ENCODE measurements at regions not wholly inside any gene's neighbourhood (a gene's known extent, or its start where the extent isn't known, plus 50 kb on each side); places are given as distances from the start of the nearest gene placed in this dataset.
A peak's percentile ranks its signal among the peaks of the same experiment; 100 is the strongest.
"Not testable (repeated sequence)": the region's sequence is repeated elsewhere in the genome, so short reads cannot be mapped to it uniquely, and the experiment has no call there.

- peak; percentile 35 for DNase-seq (ENCODE audit: low spot score)
- in situ Hi-C loops (cut with MboI; ENCODE audit: low pct_unique_long_range_greater_than_20kb, low sequenced_read_pairs, unreplicated experiment): loop anchor here (25.0 kb wide), 1 partner anchor 536 kb away; no protein-coding TSS in a partner anchor
- TF ChIP-seq, protein P1, sequence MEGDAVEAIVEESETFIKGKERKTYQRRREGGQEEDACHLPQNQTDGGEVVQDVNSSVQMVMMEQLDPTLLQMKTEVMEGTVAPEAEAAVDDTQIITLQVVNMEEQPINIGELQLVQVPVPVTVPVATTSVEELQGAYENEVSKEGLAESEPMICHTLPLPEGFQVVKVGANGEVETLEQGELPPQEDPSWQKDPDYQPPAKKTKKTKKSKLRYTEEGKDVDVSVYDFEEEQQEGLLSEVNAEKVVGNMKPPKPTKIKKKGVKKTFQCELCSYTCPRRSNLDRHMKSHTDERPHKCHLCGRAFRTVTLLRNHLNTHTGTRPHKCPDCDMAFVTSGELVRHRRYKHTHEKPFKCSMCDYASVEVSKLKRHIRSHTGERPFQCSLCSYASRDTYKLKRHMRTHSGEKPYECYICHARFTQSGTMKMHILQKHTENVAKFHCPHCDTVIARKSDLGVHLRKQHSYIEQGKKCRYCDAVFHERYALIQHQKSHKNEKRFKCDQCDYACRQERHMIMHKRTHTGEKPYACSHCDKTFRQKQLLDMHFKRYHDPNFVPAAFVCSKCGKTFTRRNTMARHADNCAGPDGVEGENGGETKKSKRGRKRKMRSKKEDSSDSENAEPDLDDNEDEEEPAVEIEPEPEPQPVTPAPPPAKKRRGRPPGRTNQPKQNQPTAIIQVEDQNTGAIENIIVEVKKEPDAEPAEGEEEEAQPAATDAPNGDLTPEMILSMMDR (IDR thresholded peaks at IDR 0.05; ENCODE audit: extremely low read depth, insufficient read depth, missing control alignments): peak; percentile 59
These were observed 175.6 kb upstream of the PDE7B start for GRCh38 chr6:135675862-135676261.

DNA sequence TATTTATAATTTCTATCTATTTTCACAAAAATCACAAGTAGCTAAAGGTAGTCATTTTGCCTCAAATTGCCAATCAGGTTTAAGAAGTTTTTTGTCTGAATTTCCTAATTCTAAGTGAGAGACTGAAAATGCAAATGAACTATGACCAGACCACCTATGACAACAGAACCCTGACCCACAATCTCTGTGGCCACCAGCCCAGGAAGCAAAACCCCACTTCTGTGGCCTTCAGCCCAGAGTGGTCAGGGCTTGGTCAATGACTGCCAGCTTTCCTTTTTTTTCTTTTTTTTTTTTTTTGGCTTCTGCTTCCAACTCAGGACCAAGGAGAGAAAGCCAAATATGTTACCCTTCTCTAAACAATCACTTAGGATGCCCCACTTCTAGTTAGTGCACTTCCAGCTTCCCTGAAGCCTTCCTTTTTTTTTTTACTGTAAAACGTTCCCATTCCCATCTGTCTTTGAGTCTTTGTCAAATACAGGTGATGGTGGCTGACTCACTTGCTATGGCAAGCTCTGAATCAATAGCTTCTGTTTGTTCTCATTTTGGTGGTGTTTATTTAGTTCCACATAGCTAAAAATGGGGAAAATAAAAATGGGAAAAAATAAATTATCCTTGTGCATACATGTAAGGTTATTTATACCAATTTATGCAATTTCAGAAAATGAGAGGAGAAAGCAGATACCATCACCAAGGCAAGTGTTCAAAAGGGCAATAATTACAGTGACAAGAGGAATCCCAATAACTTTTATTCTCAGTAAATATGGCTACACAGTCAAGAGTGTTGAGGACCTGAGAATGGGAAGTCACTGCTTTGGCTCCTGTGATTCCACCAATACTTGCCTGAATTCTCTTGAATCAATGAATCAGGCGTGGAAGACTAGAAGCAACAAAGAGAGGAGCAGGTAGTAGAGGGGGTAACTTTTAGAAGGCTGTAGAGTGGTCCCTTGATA, 170.3 kb upstream of the PDE7B start:
- TF ChIP-seq, protein P1 (IDR thresholded peaks at IDR 0.05; ENCODE audit: extremely low read depth, insufficient read depth, missing control alignments): no peak
- no peak for DNase-seq (ENCODE audit: low spot score)
- in situ Hi-C loops (cut with MboI; ENCODE audit: low pct_unique_long_range_greater_than_20kb, low sequenced_read_pairs, unreplicated experiment): loop anchor here (25.0 kb wide), 1 partner anchor 531 kb away; no protein-coding TSS in a partner anchor

DNA sequence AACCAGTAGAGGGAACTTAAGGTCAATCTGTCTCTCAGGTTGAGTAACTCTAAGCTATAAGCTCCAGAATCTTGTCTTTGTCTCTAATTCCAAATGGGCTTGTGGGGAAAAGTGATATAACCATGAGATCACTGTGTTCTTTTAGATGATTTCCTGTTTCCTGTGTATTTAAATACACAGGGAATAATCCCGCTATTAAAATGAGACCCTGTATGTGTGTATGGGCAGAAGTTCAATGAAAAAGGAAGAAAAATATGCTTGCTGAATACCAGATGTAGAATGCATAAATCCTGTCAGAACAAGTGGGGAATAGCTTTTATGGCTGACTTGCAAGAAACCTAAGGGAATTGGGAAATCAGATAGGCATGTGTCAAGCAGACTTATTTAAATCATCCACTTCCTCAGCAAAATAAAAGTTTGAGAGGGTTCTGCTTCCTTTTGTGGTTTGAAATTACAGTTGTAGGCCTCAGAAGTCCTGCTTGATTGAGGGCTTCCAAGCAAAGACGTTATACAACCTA, 164.7 kb upstream of the PDE7B start:
- in situ Hi-C loops (cut with MboI; ENCODE audit: low pct_unique_long_range_greater_than_20kb, low sequenced_read_pairs, unreplicated experiment): loop anchor here (25.0 kb wide), 1 partner anchor 525 kb away; no protein-coding TSS in a partner anchor
- no peak for DNase-seq (ENCODE audit: low spot score)
- TF ChIP-seq, protein P1 (IDR thresholded peaks at IDR 0.05; ENCODE audit: extremely low read depth, insufficient read depth, missing control alignments): no peak

GRCh38 chr6:135688476-135688875, 163.0 kb upstream of the PDE7B start:
- DNase-seq (ENCODE audit: low spot score): not testable (repeated sequence)
- in situ Hi-C loops (cut with MboI; ENCODE audit: low pct_unique_long_range_greater_than_20kb, low sequenced_read_pairs, unreplicated experiment): loop anchor here (25.0 kb wide), 1 partner anchor 524 kb away; no protein-coding TSS in a partner anchor

DNA sequence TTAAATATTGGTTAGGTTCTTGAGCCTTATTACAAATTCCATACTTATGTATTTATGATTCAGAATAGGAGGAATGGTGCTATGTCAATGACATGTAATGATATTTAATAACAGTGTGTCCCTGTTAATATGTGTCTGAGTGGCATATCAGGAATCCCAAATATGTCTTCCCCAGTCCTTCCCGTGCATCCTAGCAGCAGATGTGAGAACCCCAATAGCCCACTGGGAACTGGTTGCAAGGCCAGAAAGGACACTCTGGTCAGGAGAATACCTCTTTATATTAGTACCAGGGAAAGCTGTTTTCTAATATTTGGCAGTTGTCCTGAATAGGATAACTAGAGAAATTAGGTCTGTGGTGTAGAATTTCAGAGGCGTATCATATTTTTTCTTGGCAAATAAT, 159.1 kb upstream of the PDE7B start:
- DNase-seq (ENCODE audit: low spot score): no peak
- in situ Hi-C loops (cut with MboI; ENCODE audit: low pct_unique_long_range_greater_than_20kb, low sequenced_read_pairs, unreplicated experiment): loop anchor here (25.0 kb wide), 1 partner anchor 520 kb away; no protein-coding TSS in a partner anchor
- TF ChIP-seq, protein P1 (IDR thresholded peaks at IDR 0.05; ENCODE audit: extremely low read depth, insufficient read depth, missing control alignments): no peak

DNA sequence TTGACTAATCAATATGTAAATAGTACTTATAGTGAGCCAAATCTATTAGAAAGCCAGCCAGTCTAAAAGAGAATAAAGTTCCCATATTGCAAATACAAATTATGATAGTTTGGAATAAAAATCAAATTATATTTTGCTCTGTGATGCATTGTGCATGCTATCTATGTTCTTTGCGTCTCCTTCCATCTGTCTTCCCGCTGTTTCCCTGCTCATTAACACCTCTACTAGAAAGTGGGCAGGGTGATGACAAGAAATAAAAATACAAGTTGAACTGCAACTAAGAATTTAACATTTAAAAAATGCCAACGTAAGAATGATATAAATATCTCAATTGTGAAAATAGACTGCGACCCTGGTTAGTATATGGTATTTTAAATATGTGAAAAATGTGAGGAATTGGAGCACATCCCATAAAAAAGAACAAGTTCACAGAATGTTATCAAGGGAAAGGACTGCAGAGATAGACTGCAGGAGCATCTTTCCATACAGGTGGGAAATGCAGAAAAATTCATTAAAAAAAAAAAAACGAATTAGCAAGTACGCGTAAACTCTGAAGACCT, 157.6 kb upstream of the PDE7B start:
- TF ChIP-seq, protein P1 (IDR thresholded peaks at IDR 0.05; ENCODE audit: extremely low read depth, insufficient read depth, missing control alignments): no peak
- DNase-seq (ENCODE audit: low spot score): no peak
- in situ Hi-C loops (cut with MboI; ENCODE audit: low pct_unique_long_range_greater_than_20kb, low sequenced_read_pairs, unreplicated experiment): loop anchor here (25.0 kb wide), 1 partner anchor 518 kb away; no protein-coding TSS in a partner anchor

All from GM13977 (cell line).